IMR-90 (cell line): ENCODE measurements at regions not wholly inside any gene's neighbourhood (a gene's known extent, or its start where the extent isn't known, plus 50 kb on each side); places are given as distances from the start of the nearest gene placed in this dataset.

Source experiments
- BHLHE40 ChIP-seq: fragments of 150-350 bp; IDR thresholded peaks from 2 replicates; pipeline ENCODE4 v1.6.1; 2016; ENCODE audit warnings: mild to moderate bottlenecking, low read depth, low read length
- CEBPB ChIP-seq: IDR thresholded peaks from 2 replicates; pipeline ENCODE4 v1.6.1; 2012; ENCODE audit warnings: low read depth, low read length, improper control_type of control experiment
- CHD1 ChIP-seq: IDR thresholded peaks from 2 replicates; pipeline ENCODE4 v1.6.1; 2012; ENCODE audit warnings: low read depth, low read length, improper control_type of control experiment
- MAZ ChIP-seq: IDR thresholded peaks from 2 replicates; pipeline ENCODE4 v1.6.1; 2012; ENCODE audit warnings: low read depth, mild to moderate bottlenecking, low read length, improper control_type of control experiment, moderate library complexity, borderline replicate concordance
- MXI1 ChIP-seq: IDR thresholded peaks from 2 replicates; pipeline ENCODE4 v1.6.1; 2012; ENCODE audit warnings: low read depth, mild to moderate bottlenecking, low read length, moderate library complexity, borderline replicate concordance
- NFE2L2 ChIP-seq: fragments of 150-350 bp; IDR thresholded peaks from 2 replicates; pipeline ENCODE4 v1.6.1; 2016; ENCODE audit warnings: low read depth, mild to moderate bottlenecking, low read length
- POLR2A ChIP-seq: IDR thresholded peaks from 2 replicates; pipeline ENCODE4 v1.6.1; 2012; ENCODE audit warnings: mild to moderate bottlenecking, low read depth, low read length
- RAD21 ChIP-seq: IDR thresholded peaks from 2 replicates; pipeline ENCODE4 v1.6.1; 2012; ENCODE audit warnings: low read length, improper control_type of control experiment
- RFX5 ChIP-seq: IDR thresholded peaks from 2 replicates; pipeline ENCODE4 v1.8.0; 2012; ENCODE audit warnings: low read depth, mild to moderate bottlenecking, low read length, moderate library complexity
- SMC3 ChIP-seq: fragments of 150-350 bp; IDR thresholded peaks from 2 replicates; pipeline ENCODE4 v1.6.1; 2016; ENCODE audit warnings: low read depth, mild to moderate bottlenecking, antibody characterized with exemption, low read length, moderate library complexity
- TF ChIP-seq, protein P1 (sequence below): conservative IDR thresholded peaks from 2 replicates; pipeline ENCODE4 v1.5.1; 2012; ENCODE audit warnings: mild to moderate bottlenecking, low read depth, low read length, improper control_type of control experiment
- TF ChIP-seq, protein P2 (sequence below): fragments of 150-350 bp; IDR thresholded peaks from 2 replicates; pipeline ENCODE4 v1.6.1; 2017; ENCODE audit warnings: mild to moderate bottlenecking, antibody characterized with exemption, low read length, low read depth

DNA sequence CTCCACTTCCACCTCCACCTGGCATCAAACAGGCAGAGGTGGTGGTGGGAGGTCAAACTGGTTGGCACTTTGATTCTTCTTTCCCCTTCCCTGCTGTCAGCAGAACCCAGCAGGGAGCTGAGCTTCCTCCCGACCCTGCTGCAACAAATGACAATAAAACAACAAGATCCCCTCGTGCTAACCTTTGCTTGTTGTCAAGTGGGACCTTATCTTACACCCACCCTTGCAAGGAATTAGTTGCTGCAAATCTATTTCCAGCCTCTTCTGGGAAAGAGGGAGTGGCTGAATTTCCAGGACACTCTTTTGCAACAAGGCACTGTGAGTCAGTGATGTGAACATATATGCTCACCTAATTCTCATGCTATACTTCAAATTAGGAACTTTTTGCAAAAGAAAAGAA lies 655.1 kb downstream of the DSC3 start:
- no peak for TF ChIP-seq RAD21
- TF ChIP-seq, protein P1, sequence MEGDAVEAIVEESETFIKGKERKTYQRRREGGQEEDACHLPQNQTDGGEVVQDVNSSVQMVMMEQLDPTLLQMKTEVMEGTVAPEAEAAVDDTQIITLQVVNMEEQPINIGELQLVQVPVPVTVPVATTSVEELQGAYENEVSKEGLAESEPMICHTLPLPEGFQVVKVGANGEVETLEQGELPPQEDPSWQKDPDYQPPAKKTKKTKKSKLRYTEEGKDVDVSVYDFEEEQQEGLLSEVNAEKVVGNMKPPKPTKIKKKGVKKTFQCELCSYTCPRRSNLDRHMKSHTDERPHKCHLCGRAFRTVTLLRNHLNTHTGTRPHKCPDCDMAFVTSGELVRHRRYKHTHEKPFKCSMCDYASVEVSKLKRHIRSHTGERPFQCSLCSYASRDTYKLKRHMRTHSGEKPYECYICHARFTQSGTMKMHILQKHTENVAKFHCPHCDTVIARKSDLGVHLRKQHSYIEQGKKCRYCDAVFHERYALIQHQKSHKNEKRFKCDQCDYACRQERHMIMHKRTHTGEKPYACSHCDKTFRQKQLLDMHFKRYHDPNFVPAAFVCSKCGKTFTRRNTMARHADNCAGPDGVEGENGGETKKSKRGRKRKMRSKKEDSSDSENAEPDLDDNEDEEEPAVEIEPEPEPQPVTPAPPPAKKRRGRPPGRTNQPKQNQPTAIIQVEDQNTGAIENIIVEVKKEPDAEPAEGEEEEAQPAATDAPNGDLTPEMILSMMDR = no peak
- no peak for TF ChIP-seq CEBPB
- TF ChIP-seq NFE2L2 = no peak
- TF ChIP-seq BHLHE40 = no peak
- no peak for TF ChIP-seq POLR2A
- TF ChIP-seq SMC3 = no peak
- no peak for TF ChIP-seq RFX5
- no peak for TF ChIP-seq MXI1
- TF ChIP-seq MAZ = no peak
- no peak for TF ChIP-seq CHD1
- TF ChIP-seq, protein P2, sequence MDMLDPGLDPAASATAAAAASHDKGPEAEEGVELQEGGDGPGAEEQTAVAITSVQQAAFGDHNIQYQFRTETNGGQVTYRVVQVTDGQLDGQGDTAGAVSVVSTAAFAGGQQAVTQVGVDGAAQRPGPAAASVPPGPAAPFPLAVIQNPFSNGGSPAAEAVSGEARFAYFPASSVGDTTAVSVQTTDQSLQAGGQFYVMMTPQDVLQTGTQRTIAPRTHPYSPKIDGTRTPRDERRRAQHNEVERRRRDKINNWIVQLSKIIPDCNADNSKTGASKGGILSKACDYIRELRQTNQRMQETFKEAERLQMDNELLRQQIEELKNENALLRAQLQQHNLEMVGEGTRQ = no peak
